Trophoblast cell (in vitro differentiated cells and primary cell): ENCODE measurements at regions not wholly inside any gene's neighbourhood (a gene's known extent, or its start where the extent isn't known, plus 50 kb on each side); places are given as distances from the start of the nearest gene placed in this dataset.

Source experiments
- DNase-seq, 2 donors: peaks; one replicate each; pipeline ENCODE4 v3.0.0-alpha.2; 2016
- H2AFZ ChIP-seq: 2 replicates; pipeline ENCODE4 v1.6.1; 2013; ENCODE audit warnings: low read length, moderate library complexity, mild to moderate bottlenecking; ENCODE audit not compliant: insufficient read depth, poor library complexity
- H2AK5ac ChIP-seq: 2 replicates; pipeline ENCODE4 v1.6.1; 2013; ENCODE audit warnings: mild to moderate bottlenecking, low read length
- H2BK120ac ChIP-seq: 2 replicates; pipeline ENCODE4 v1.6.1; 2013; ENCODE audit warnings: low read length, mild to moderate bottlenecking, moderate library complexity; ENCODE audit not compliant: insufficient read depth, poor library complexity
- H2BK12ac ChIP-seq: 2 replicates; pipeline ENCODE4 v1.6.1; 2013; ENCODE audit warnings: mild to moderate bottlenecking, low read length, moderate library complexity
- H2BK5ac ChIP-seq: 2 replicates; pipeline ENCODE4 v1.6.1; 2013; ENCODE audit warnings: low read length, low read depth, moderate library complexity, mild to moderate bottlenecking; ENCODE audit not compliant: poor library complexity
- H3K14ac ChIP-seq: 2 replicates; pipeline ENCODE4 v1.6.1; 2013; ENCODE audit warnings: mild to moderate bottlenecking, low read length
- H3K18ac ChIP-seq: 2 replicates; pipeline ENCODE4 v1.6.1; 2013; ENCODE audit warnings: mild to moderate bottlenecking, low read length
- H3K23ac ChIP-seq: 2 replicates; pipeline ENCODE4 v1.6.1; 2013; ENCODE audit warnings: low read length
- H3K27ac ChIP-seq: 2 replicates; pipeline ENCODE4 v1.5.1; 2013; ENCODE audit warnings: low read depth, mild to moderate bottlenecking, inconsistent platforms, low read length, moderate library complexity
- H3K27me3 ChIP-seq: 2 replicates; pipeline ENCODE4 v1.6.1; 2013; ENCODE audit warnings: inconsistent platforms, mild to moderate bottlenecking, low read length, moderate library complexity; ENCODE audit not compliant: insufficient read depth
- H3K36me3 ChIP-seq, 2 experiments: 1 replicate in 1 of 2; 2 replicates in 1 of 2; pipeline ENCODE4 v1.6.1; 2013; ENCODE audit warnings: low read length in 2 of 2, mild to moderate bottlenecking in 2 of 2, moderate library complexity in 1 of 2; ENCODE audit not compliant: insufficient read depth in 2 of 2, control insufficient read depth in 1 of 2
- H3K4ac ChIP-seq: 2 replicates; pipeline ENCODE4 v1.6.1; 2013; ENCODE audit warnings: low read depth, mild to moderate bottlenecking, low read length, moderate library complexity
- H3K4me1 ChIP-seq, 2 experiments: 1 replicate in 1 of 2; 2 replicates in 1 of 2; pipeline ENCODE4 v1.6.1; 2013; ENCODE audit warnings: low read length in 2 of 2, mild to moderate bottlenecking in 2 of 2, moderate library complexity in 1 of 2; ENCODE audit not compliant: insufficient read depth in 2 of 2, control insufficient read depth in 1 of 2
- H3K4me2 ChIP-seq: 2 replicates; pipeline ENCODE4 v1.6.1; 2013; ENCODE audit warnings: inconsistent platforms, mild to moderate bottlenecking, low read length, moderate library complexity
- H3K4me3 ChIP-seq: 2 replicates; pipeline ENCODE4 v1.5.1; 2013; ENCODE audit warnings: mild to moderate bottlenecking, low read depth, low read length, inconsistent platforms
- H3K79me1 ChIP-seq: one replicate; pipeline ENCODE4 v1.6.1; 2013; ENCODE audit warnings: low read length
- H3K79me2 ChIP-seq: 2 replicates; pipeline ENCODE4 v1.6.1; 2013; ENCODE audit warnings: low read length, mild to moderate bottlenecking; ENCODE audit not compliant: control insufficient read depth, insufficient read depth, poor library complexity
- H3K9ac ChIP-seq: 2 replicates; pipeline ENCODE4 v1.6.1; 2013; ENCODE audit warnings: mild to moderate bottlenecking, low read length
- H3K9me3 ChIP-seq: 2 replicates; pipeline ENCODE4 v1.6.1; 2013; ENCODE audit warnings: low read depth, mild to moderate bottlenecking, control low read depth, inconsistent platforms, low read length; ENCODE audit not compliant: insufficient read depth
- H4K12ac ChIP-seq: 2 replicates; pipeline ENCODE4 v1.6.1; 2013; ENCODE audit warnings: low read depth, mild to moderate bottlenecking, low read length, moderate library complexity
- H4K8ac ChIP-seq: 2 replicates; pipeline ENCODE4 v1.6.1; 2013; ENCODE audit warnings: low read depth, mild to moderate bottlenecking, low read length, moderate library complexity
- H4K91ac ChIP-seq: one replicate; pipeline ENCODE4 v1.6.1; 2013; ENCODE audit warnings: low read depth, mild to moderate bottlenecking, low read length, moderate library complexity
- WGBS: extraction: QIAGEN DNeasy Blood & Tissue Kit; methylation state at CpG from one replicate; pipeline ENCODE4 v1.1.7; 2013; ENCODE audit warnings: missing lambda C conversion rate; ENCODE audit not compliant: insufficient read length, insufficient coverage; ENCODE audit errors: extremely low coverage; 5-methylcytosine and 5-hydroxymethylcytosine counted together

GRCh38 chr2:136376211-136376610 lies 258.3 kb upstream of the CXCR4 start:
- Histone ChIP-seq H3K9ac (no peak overlapping the region), H3K9me3 (no peaks in the 10 kb centered on the region), H4K8ac (no peak overlapping the region), H3K23ac (no peak overlapping the region), H3K18ac (no peak overlapping the region), H3K4ac (no peak overlapping the region), H3K27ac (no peak overlapping the region), H2AK5ac (no peak overlapping the region), H3K36me3 (no peaks in the 10 kb centered on the region), H2BK12ac (no peak overlapping the region), H3K4me3 (no peak overlapping the region), H3K4me1 (peaks cover 0 to 3% of the 10 kb centered on the region in 2 experiments), H3K79me1 (no peaks in the 10 kb centered on the region), H3K27me3 (no peaks in the 10 kb centered on the region), H2AFZ (no peak overlapping the region), H3K79me2 (no peaks in the 10 kb centered on the region), H3K4me2 (no peak overlapping the region), H4K91ac (no peak overlapping the region), H2BK120ac (no peak overlapping the region), H3K14ac (no peak overlapping the region), H2BK5ac (no peak overlapping the region), H4K12ac (no peak overlapping the region)
- no CpG with 5 or more reads among the region's 6 CpGs for WGBS
- DNase-seq = no peak

- Histone ChIP-seq H3K4ac (no peak overlapping the region), H4K12ac (no peak overlapping the region), H3K79me1 (no peaks in the 10 kb centered on the region), H3K4me3 (no peak overlapping the region), H3K27ac (no peak overlapping the region), H3K9me3 (no peaks in the 10 kb centered on the region), H3K4me1 (peaks cover 0 to 3% of the 10 kb centered on the region in 2 experiments), H2BK5ac (no peak overlapping the region), H2BK12ac (no peak overlapping the region), H2BK120ac (no peak overlapping the region), H4K8ac (no peak overlapping the region), H3K79me2 (no peaks in the 10 kb centered on the region), H2AFZ (no peak overlapping the region), H3K18ac (no peak overlapping the region), H4K91ac (no peak overlapping the region), H3K23ac (no peak overlapping the region), H3K9ac (no peak overlapping the region), H3K27me3 (no peaks in the 10 kb centered on the region), H3K14ac (no peak overlapping the region), H3K36me3 (no peaks in the 10 kb centered on the region), H3K4me2 (no peak overlapping the region), H2AK5ac (no peak overlapping the region)
- no CpG with 5 or more reads among the region's 5 CpGs for WGBS
- no peak for DNase-seq
These were observed 257.3 kb upstream of the CXCR4 start for GRCh38 chr2:136375017-136375901.

GRCh38 chr2:136373841-136374240 lies 255.9 kb upstream of the CXCR4 start:
- Histone ChIP-seq H3K14ac (no peak overlapping the region), H3K4me2 (no peak overlapping the region), H4K8ac (no peak overlapping the region), H3K79me2 (no peaks in the 10 kb centered on the region), H3K18ac (no peak overlapping the region), H3K4me3 (no peak overlapping the region), H2AFZ (no peak overlapping the region), H3K4ac (no peak overlapping the region), H2BK5ac (no peak overlapping the region), H2BK12ac (no peak overlapping the region), H3K9me3 (no peaks in the 10 kb centered on the region), H3K4me1 (peaks cover 0 to 3% of the 10 kb centered on the region in 2 experiments), H4K12ac (no peak overlapping the region), H3K79me1 (no peaks in the 10 kb centered on the region), H3K23ac (no peak overlapping the region), H3K27me3 (no peaks in the 10 kb centered on the region), H2BK120ac (no peak overlapping the region), H3K36me3 (no peaks in the 10 kb centered on the region), H4K91ac (no peak overlapping the region), H2AK5ac (no peak overlapping the region), H3K9ac (no peak overlapping the region), H3K27ac (no peak overlapping the region)
- DNase-seq = no peak

GRCh38 chr2:136373029-136373428 lies 255.1 kb upstream of the CXCR4 start:
- Histone ChIP-seq H3K4me3 (no peak overlapping the region), H3K4me1 (peaks cover 0 to 3% of the 10 kb centered on the region in 2 experiments), H4K12ac (no peak overlapping the region), H2BK120ac (no peak overlapping the region), H3K23ac (no peak overlapping the region), H3K36me3 (no peaks in the 10 kb centered on the region), H3K9me3 (no peaks in the 10 kb centered on the region), H2BK12ac (no peak overlapping the region), H3K4me2 (no peak overlapping the region), H3K27ac (no peak overlapping the region), H2BK5ac (no peak overlapping the region), H3K27me3 (no peaks in the 10 kb centered on the region), H4K8ac (no peak overlapping the region), H3K9ac (no peak overlapping the region), H3K79me2 (no peaks in the 10 kb centered on the region), H3K79me1 (no peaks in the 10 kb centered on the region), H2AFZ (no peak overlapping the region), H3K4ac (no peak overlapping the region), H3K14ac (no peak overlapping the region), H4K91ac (no peak overlapping the region), H3K18ac (no peak overlapping the region), H2AK5ac (no peak overlapping the region)
- no CpG with 5 or more reads among the region's 1 CpG for WGBS
- DNase-seq = no peak
